WTC11 (cell line): ENCODE measurements at regions not wholly inside any gene's neighbourhood (a gene's known extent, or its start where the extent isn't known, plus 50 kb on each side); places are given as distances from the start of the nearest gene placed in this dataset.

Experiments used
- ATAC-seq: fragments of 200-7000 bp; cut with Tn5 transposase; 2 replicates; pipeline ENCODE4 v1.10.0; 2021; ENCODE audit warnings: mild to moderate bottlenecking, moderate library complexity
- CTCF ChIA-PET: fragments of 300-600 bp; sonication (Branson Sonifier 250); formaldehyde crosslinking; loops from one replicate; lab custom pipeline; 2021; ENCODE audit warnings: antibody characterized with exemption; lab: Charles Lee
- POLR2A ChIA-PET: fragments of 350-600 bp; sonication (Branson Sonifier 250); formaldehyde crosslinking; loops from one replicate; lab custom pipeline; 2021; ENCODE audit warnings: antibody characterized with exemption; lab: Charles Lee
- DNase-seq: peaks from one replicate; pipeline ENCODE4 v3.0.0; 2021; ENCODE audit warnings: low spot score
- H3K27ac Mint-ChIP-seq: 2 replicates; pipeline ENCODE4 v1.8.0; 2021; ENCODE audit warnings: mixed read lengths
- H3K27me3 Mint-ChIP-seq: 2 replicates; pipeline ENCODE4 v1.8.0; 2021; ENCODE audit warnings: low read depth, mild to moderate bottlenecking, moderate library complexity, mixed read lengths
- H3K36me3 Mint-ChIP-seq: 2 replicates; pipeline ENCODE4 v1.8.0; 2021; ENCODE audit warnings: mixed read lengths
- H3K4me1 Mint-ChIP-seq: 2 replicates; pipeline ENCODE4 v1.8.0; 2022; ENCODE audit warnings: mixed read lengths
- H3K4me3 Mint-ChIP-seq: 2 replicates; pipeline ENCODE4 v1.8.0; 2021; ENCODE audit warnings: mild to moderate bottlenecking, moderate library complexity, mixed read lengths
- H3K9me3 Mint-ChIP-seq: 2 replicates; pipeline ENCODE4 v1.8.0; 2021; ENCODE audit warnings: mixed read lengths
- EMX1 ChIP-seq: fragments of 250-450 bp; sonication (Bioruptor Pico); IDR thresholded peaks from 2 replicates; pipeline ENCODE4 v1.8.0; 2021; ENCODE audit warnings: mild to moderate bottlenecking
- FOXJ3 ChIP-seq: sonication (generic); formaldehyde crosslinking; IDR thresholded peaks from 2 replicates; pipeline ENCODE4 v1.9.0; 2021; ENCODE audit warnings: missing genetic modification reagents, mild to moderate bottlenecking, borderline replicate concordance
- GABPB1 ChIP-seq: sonication (generic); formaldehyde crosslinking; IDR thresholded peaks from 2 replicates; pipeline ENCODE4 v1.8.1; 2023; ENCODE audit warnings: mild to moderate bottlenecking, missing genetic modification reagents
- JUN ChIP-seq: sonication (generic); formaldehyde crosslinking; IDR thresholded peaks from 2 replicates; pipeline ENCODE4 v1.8.0; 2023; ENCODE audit warnings: mild to moderate bottlenecking, missing genetic modification reagents
- NR1H2 ChIP-seq: sonication (generic); formaldehyde crosslinking; IDR thresholded peaks from 2 replicates; pipeline ENCODE4 v1.9.0; 2021; ENCODE audit warnings: mild to moderate bottlenecking, moderate library complexity, missing genetic modification reagents
- RORB ChIP-seq: fragments of 250-450 bp; sonication (Bioruptor Pico); IDR thresholded peaks from 2 replicates; pipeline ENCODE4 v1.9.0; 2021; ENCODE audit warnings: mild to moderate bottlenecking
- ZNF138 ChIP-seq: sonication (generic); formaldehyde crosslinking; conservative IDR thresholded peaks from 2 replicates; pipeline ENCODE4 v1.8.1; 2022; ENCODE audit warnings: mild to moderate bottlenecking, moderate library complexity, missing genetic modification reagents
- ZNF396 ChIP-seq: fragments of 250-450 bp; sonication (Bioruptor Pico); IDR thresholded peaks from 2 replicates; pipeline ENCODE4 v1.8.0; 2021; ENCODE audit warnings: mild to moderate bottlenecking, moderate library complexity, borderline replicate concordance
- ZNF416 ChIP-seq: fragments of 250-450 bp; sonication (Bioruptor Pico); IDR thresholded peaks from 2 replicates; pipeline ENCODE4 v1.9.0; 2021; ENCODE audit warnings: mild to moderate bottlenecking, inconsistent platforms
- ZNF423 ChIP-seq: fragments of 250-450 bp; sonication (Bioruptor Pico); IDR thresholded peaks from 2 replicates; pipeline ENCODE4 v2.1.2; 2022; ENCODE audit warnings: mild to moderate bottlenecking, moderate library complexity
- ZNF671 ChIP-seq: fragments of 250-450 bp; sonication (Bioruptor Pico); IDR thresholded peaks from 2 replicates; pipeline ENCODE4 v1.8.0; 2021; ENCODE audit warnings: mild to moderate bottlenecking
- TF ChIP-seq, protein P1 (sequence below): sonication (generic); formaldehyde crosslinking; IDR thresholded peaks from 2 replicates; pipeline ENCODE4 v1.8.1; 2023; ENCODE audit warnings: mild to moderate bottlenecking, missing genetic modification reagents
- TF ChIP-seq, protein P2 (sequence below): sonication (generic); formaldehyde crosslinking; IDR thresholded peaks from 2 replicates; pipeline ENCODE4 v1.8.1; 2023; ENCODE audit warnings: mild to moderate bottlenecking, moderate library complexity, missing genetic modification reagents
- TF ChIP-seq, protein P3 (sequence below): sonication (generic); formaldehyde crosslinking; IDR thresholded peaks from 2 replicates; pipeline ENCODE4 v1.8.0; 2022; ENCODE audit warnings: missing genetic modification reagents
- TF ChIP-seq, protein P4 (sequence below): sonication (generic); formaldehyde crosslinking; IDR thresholded peaks from 2 replicates; pipeline ENCODE4 v1.8.0; 2022; ENCODE audit warnings: mild to moderate bottlenecking, missing genetic modification reagents
- TF ChIP-seq, protein P5 (sequence below): sonication (generic); formaldehyde crosslinking; conservative IDR thresholded peaks from 2 replicates; pipeline ENCODE4 v1.8.1; 2023; ENCODE audit warnings: mild to moderate bottlenecking, low read depth, missing genetic modification reagents, moderate library complexity
- TF ChIP-seq, protein P6 (sequence below): sonication (generic); formaldehyde crosslinking; IDR thresholded peaks from 2 replicates; pipeline ENCODE4 v1.8.1; 2022; ENCODE audit warnings: low read depth, mild to moderate bottlenecking, moderate library complexity, missing genetic modification reagents, borderline replicate concordance
- TF ChIP-seq, protein P7 (sequence below): sonication (generic); formaldehyde crosslinking; IDR thresholded peaks from 2 replicates; pipeline ENCODE4 v1.8.0; 2023; ENCODE audit warnings: mild to moderate bottlenecking, missing genetic modification reagents
- TF ChIP-seq, protein P8 (sequence below): sonication (generic); formaldehyde crosslinking; IDR thresholded peaks from 2 replicates; pipeline ENCODE4 v1.8.0; 2023; ENCODE audit warnings: missing genetic modification reagents

DNA sequence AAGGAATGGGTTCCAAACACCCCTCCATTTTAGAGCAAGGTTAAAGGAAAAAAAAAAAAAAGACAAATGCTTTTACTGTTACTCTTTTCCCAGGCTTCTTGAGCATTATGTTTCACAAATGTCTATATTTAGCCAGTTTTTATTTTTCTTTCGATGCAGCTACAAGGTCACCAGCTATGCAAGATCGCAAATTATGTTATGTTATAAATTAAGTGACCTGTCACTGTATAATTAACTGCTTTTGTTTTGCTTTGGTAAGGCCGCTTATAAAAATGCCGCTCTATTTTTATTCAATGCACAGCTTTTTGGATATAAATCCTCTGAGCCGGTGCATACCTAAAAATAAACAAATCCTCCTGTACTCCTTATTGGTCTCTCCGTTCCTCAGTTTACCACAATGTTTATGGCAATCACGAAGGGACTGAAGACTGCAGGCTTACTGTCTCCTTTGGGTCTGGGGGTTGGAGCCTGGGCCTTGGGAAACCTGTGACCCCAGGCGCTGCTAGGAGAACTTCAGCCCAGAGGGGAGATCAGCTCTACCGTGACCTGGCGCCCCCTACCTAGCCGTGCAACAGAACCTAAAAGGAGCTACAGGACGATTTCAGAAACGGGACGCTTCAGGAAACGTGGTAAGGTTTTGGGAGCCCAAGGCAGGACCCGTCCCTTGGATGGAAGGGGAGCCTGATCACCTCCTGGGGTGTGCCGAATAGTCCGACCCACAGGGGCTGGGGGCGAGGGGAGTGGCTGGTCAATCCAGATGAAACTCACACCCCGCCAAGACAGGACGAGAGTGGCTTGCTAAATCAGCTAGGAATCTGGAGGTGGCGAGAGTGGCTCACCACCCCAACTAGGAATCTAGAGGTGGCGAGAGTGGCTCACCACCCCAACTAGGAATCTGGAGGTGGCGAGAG, 101.2 kb upstream of the CD55 start (continued):
- TF ChIP-seq, protein P1, sequence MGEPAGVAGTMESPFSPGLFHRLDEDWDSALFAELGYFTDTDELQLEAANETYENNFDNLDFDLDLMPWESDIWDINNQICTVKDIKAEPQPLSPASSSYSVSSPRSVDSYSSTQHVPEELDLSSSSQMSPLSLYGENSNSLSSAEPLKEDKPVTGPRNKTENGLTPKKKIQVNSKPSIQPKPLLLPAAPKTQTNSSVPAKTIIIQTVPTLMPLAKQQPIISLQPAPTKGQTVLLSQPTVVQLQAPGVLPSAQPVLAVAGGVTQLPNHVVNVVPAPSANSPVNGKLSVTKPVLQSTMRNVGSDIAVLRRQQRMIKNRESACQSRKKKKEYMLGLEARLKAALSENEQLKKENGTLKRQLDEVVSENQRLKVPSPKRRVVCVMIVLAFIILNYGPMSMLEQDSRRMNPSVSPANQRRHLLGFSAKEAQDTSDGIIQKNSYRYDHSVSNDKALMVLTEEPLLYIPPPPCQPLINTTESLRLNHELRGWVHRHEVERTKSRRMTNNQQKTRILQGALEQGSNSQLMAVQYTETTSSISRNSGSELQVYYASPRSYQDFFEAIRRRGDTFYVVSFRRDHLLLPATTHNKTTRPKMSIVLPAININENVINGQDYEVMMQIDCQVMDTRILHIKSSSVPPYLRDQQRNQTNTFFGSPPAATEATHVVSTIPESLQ (CRISPR knock-in tag): no peak
- TF ChIP-seq EMX1 (CRISPR knock-in tag) (no peak), FOXJ3 (no peak), ZNF396 (CRISPR knock-in tag) (no peak), NR1H2 (no peak)
- TF ChIP-seq, protein P2, sequence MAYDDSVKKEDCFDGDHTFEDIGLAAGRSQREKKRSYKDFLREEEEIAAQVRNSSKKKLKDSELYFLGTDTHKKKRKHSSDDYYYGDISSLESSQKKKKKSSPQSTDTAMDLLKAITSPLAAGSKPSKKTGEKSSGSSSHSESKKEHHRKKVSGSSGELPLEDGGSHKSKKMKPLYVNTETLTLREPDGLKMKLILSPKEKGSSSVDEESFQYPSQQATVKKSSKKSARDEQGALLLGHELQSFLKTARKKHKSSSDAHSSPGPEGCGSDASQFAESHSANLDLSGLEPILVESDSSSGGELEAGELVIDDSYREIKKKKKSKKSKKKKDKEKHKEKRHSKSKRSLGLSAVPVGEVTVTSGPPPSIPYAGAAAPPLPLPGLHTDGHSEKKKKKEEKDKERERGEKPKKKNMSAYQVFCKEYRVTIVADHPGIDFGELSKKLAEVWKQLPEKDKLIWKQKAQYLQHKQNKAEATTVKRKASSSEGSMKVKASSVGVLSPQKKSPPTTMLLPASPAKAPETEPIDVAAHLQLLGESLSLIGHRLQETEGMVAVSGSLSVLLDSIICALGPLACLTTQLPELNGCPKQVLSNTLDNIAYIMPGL (CRISPR knock-in tag): no peak
- TF ChIP-seq, protein P3, sequence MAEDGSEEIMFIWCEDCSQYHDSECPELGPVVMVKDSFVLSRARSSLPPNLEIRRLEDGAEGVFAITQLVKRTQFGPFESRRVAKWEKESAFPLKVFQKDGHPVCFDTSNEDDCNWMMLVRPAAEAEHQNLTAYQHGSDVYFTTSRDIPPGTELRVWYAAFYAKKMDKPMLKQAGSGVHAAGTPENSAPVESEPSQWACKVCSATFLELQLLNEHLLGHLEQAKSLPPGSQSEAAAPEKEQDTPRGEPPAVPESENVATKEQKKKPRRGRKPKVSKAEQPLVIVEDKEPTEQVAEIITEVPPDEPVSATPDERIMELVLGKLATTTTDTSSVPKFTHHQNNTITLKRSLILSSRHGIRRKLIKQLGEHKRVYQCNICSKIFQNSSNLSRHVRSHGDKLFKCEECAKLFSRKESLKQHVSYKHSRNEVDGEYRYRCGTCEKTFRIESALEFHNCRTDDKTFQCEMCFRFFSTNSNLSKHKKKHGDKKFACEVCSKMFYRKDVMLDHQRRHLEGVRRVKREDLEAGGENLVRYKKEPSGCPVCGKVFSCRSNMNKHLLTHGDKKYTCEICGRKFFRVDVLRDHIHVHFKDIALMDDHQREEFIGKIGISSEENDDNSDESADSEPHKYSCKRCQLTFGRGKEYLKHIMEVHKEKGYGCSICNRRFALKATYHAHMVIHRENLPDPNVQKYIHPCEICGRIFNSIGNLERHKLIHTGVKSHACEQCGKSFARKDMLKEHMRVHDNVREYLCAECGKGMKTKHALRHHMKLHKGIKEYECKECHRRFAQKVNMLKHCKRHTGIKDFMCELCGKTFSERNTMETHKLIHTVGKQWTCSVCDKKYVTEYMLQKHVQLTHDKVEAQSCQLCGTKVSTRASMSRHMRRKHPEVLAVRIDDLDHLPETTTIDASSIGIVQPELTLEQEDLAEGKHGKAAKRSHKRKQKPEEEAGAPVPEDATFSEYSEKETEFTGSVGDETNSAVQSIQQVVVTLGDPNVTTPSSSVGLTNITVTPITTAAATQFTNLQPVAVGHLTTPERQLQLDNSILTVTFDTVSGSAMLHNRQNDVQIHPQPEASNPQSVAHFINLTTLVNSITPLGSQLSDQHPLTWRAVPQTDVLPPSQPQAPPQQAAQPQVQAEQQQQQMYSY: no peak
- TF ChIP-seq, protein P4, sequence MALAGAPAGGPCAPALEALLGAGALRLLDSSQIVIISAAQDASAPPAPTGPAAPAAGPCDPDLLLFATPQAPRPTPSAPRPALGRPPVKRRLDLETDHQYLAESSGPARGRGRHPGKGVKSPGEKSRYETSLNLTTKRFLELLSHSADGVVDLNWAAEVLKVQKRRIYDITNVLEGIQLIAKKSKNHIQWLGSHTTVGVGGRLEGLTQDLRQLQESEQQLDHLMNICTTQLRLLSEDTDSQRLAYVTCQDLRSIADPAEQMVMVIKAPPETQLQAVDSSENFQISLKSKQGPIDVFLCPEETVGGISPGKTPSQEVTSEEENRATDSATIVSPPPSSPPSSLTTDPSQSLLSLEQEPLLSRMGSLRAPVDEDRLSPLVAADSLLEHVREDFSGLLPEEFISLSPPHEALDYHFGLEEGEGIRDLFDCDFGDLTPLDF (CRISPR knock-in tag): no peak

DNA sequence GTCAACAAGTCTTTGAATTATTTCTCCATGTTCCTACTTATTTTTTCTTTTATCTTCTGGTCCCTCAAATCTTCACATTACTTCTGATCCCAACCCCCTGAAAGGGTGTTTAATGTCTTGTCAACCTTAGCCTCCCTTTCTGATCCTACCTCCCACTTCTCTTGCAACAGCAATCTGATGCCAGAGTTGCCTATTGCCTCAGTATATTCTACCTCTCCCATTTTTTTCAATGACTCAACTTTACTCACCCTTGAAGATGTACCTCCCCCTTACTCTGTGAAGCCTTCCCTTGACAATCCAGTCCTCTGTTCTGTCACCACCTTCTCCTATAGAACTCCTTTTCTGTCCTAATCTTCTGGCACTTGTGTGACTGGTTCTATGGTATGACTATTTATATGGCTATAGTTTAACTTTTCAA, 99.5 kb upstream of the CD55 start:
- no peak for ATAC-seq
- CTCF ChIA-PET: interaction anchor here (1.3 to 2.4 kb wide), 2 partner anchors 179 to 183 kb away, joined by 3 to 8 read pairs; no protein-coding TSS in a partner anchor
- H3K27ac Mint-ChIP-seq: no peak overlapping the region
- TF ChIP-seq RORB (CRISPR knock-in tag) (no peak), ZNF423 (CRISPR knock-in tag) (no peak), ZNF138 (CRISPR knock-in tag) (no peak), GABPB1 (no peak), ZNF416 (no peak), JUN (CRISPR knock-in tag) (no peak), ZNF671 (CRISPR knock-in tag) (no peak)
- TF ChIP-seq, protein P5, sequence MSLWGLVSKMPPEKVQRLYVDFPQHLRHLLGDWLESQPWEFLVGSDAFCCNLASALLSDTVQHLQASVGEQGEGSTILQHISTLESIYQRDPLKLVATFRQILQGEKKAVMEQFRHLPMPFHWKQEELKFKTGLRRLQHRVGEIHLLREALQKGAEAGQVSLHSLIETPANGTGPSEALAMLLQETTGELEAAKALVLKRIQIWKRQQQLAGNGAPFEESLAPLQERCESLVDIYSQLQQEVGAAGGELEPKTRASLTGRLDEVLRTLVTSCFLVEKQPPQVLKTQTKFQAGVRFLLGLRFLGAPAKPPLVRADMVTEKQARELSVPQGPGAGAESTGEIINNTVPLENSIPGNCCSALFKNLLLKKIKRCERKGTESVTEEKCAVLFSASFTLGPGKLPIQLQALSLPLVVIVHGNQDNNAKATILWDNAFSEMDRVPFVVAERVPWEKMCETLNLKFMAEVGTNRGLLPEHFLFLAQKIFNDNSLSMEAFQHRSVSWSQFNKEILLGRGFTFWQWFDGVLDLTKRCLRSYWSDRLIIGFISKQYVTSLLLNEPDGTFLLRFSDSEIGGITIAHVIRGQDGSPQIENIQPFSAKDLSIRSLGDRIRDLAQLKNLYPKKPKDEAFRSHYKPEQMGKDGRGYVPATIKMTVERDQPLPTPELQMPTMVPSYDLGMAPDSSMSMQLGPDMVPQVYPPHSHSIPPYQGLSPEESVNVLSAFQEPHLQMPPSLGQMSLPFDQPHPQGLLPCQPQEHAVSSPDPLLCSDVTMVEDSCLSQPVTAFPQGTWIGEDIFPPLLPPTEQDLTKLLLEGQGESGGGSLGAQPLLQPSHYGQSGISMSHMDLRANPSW: no peak
- TF ChIP-seq, protein P6, sequence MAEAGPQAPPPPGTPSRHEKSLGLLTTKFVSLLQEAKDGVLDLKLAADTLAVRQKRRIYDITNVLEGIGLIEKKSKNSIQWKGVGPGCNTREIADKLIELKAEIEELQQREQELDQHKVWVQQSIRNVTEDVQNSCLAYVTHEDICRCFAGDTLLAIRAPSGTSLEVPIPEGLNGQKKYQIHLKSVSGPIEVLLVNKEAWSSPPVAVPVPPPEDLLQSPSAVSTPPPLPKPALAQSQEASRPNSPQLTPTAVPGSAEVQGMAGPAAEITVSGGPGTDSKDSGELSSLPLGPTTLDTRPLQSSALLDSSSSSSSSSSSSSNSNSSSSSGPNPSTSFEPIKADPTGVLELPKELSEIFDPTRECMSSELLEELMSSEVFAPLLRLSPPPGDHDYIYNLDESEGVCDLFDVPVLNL: no peak
- TF ChIP-seq, protein P7, sequence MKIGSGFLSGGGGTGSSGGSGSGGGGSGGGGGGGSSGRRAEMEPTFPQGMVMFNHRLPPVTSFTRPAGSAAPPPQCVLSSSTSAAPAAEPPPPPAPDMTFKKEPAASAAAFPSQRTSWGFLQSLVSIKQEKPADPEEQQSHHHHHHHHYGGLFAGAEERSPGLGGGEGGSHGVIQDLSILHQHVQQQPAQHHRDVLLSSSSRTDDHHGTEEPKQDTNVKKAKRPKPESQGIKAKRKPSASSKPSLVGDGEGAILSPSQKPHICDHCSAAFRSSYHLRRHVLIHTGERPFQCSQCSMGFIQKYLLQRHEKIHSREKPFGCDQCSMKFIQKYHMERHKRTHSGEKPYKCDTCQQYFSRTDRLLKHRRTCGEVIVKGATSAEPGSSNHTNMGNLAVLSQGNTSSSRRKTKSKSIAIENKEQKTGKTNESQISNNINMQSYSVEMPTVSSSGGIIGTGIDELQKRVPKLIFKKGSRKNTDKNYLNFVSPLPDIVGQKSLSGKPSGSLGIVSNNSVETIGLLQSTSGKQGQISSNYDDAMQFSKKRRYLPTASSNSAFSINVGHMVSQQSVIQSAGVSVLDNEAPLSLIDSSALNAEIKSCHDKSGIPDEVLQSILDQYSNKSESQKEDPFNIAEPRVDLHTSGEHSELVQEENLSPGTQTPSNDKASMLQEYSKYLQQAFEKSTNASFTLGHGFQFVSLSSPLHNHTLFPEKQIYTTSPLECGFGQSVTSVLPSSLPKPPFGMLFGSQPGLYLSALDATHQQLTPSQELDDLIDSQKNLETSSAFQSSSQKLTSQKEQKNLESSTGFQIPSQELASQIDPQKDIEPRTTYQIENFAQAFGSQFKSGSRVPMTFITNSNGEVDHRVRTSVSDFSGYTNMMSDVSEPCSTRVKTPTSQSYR: no peak
- TF ChIP-seq, protein P8, sequence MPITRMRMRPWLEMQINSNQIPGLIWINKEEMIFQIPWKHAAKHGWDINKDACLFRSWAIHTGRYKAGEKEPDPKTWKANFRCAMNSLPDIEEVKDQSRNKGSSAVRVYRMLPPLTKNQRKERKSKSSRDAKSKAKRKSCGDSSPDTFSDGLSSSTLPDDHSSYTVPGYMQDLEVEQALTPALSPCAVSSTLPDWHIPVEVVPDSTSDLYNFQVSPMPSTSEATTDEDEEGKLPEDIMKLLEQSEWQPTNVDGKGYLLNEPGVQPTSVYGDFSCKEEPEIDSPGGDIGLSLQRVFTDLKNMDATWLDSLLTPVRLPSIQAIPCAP (CRISPR knock-in tag): no peak

More for the DNA sequence above, 99.5 kb upstream of the CD55 start:
- H3K27me3 Mint-ChIP-seq: no peaks in the 10 kb centered on the region
- H3K36me3 Mint-ChIP-seq: no peaks in the 10 kb centered on the region
- POLR2A ChIA-PET: no interaction called here
- 0 out of 2 replicates have a peak, but pooled peaks cover 3% of the 10 kb centered on the region for H3K9me3 Mint-ChIP-seq
- peaks cover 23% of the 10 kb centered on the region for H3K4me1 Mint-ChIP-seq
- no peak overlapping the region for H3K4me3 Mint-ChIP-seq
- DNase-seq: no peak
